NCI-H2029 treated with DMSO at 0.1 percent for 48 hours (cell line): ENCODE measurements at regions not wholly inside any gene's neighbourhood (a gene's known extent, or its start where the extent isn't known, plus 50 kb on each side); places are given as distances from the start of the nearest gene placed in this dataset.
"Not testable (repeated sequence)": the region's sequence is repeated elsewhere in the genome, so short reads cannot be mapped to it uniquely, and the experiment has no call there.

ENCODE experiments used
- DNase-seq: peaks from one replicate; lab custom pipeline; 2025; lab: John Stamatoyannopoulos, UW

- peak; percentile 56 for DNase-seq
These were observed 270.2 kb upstream of the MVB12B start for GRCh38 chr9:126056312-126057021.

GRCh38 chr9:126057121-126057825 is 269.4 kb upstream of the MVB12B start:
- DNase-seq: peak; percentile 56

- peak; percentile 56 for DNase-seq
These were observed 268.6 kb upstream of the MVB12B start for GRCh38 chr9:126058011-126058531.

- no peak for DNase-seq
These were observed 268.0 kb upstream of the MVB12B start for GRCh38 chr9:126058591-126058990.

- DNase-seq: no peak
These were observed 265.1 kb upstream of the MVB12B start for GRCh38 chr9:126061575-126061974.

- no peak for DNase-seq
These were observed 264.3 kb upstream of the MVB12B start for GRCh38 chr9:126062158-126062886.

GRCh38 chr9:126063326-126063725 is 263.3 kb upstream of the MVB12B start:
- DNase-seq: no peak

- no peak for DNase-seq
These were observed 260.5 kb upstream of the MVB12B start for GRCh38 chr9:126066131-126066530.

GRCh38 chr9:126067031-126067734 is 259.4 kb upstream of the MVB12B start:
- no peak for DNase-seq

GRCh38 chr9:126068534-126069230 is 257.9 kb upstream of the MVB12B start:
- no peak for DNase-seq

- no peak for DNase-seq
These were observed 257.2 kb upstream of the MVB12B start for GRCh38 chr9:126069400-126069955.

- DNase-seq: no peak
These were observed 256.5 kb upstream of the MVB12B start for GRCh38 chr9:126070058-126070655.

- DNase-seq: no peak
These were observed 255.4 kb upstream of the MVB12B start for GRCh38 chr9:126071076-126071750.

- not testable (repeated sequence) for DNase-seq
These were observed 249.0 kb upstream of the MVB12B start for GRCh38 chr9:126077656-126078055.

- no peak for DNase-seq
These were observed 246.0 kb upstream of the MVB12B start for GRCh38 chr9:126080641-126081040.

- peak; percentile 56 for DNase-seq
These were observed 244.9 kb upstream of the MVB12B start for GRCh38 chr9:126081746-126082145.

- no peak for DNase-seq
These were observed 242.6 kb upstream of the MVB12B start for GRCh38 chr9:126084008-126084407.

GRCh38 chr9:126084696-126085095 is 241.9 kb upstream of the MVB12B start:
- DNase-seq: no peak

- no peak for DNase-seq
These were observed 241.5 kb upstream of the MVB12B start for GRCh38 chr9:126085170-126085569.

GRCh38 chr9:126088336-126088735 is 238.3 kb upstream of the MVB12B start:
- no peak for DNase-seq
